ENCODE measurements at regions not wholly inside any gene's neighbourhood (a gene's known extent, or its start where the extent isn't known, plus 50 kb on each side); places are given as distances from the start of the nearest gene placed in this dataset.

DNA sequence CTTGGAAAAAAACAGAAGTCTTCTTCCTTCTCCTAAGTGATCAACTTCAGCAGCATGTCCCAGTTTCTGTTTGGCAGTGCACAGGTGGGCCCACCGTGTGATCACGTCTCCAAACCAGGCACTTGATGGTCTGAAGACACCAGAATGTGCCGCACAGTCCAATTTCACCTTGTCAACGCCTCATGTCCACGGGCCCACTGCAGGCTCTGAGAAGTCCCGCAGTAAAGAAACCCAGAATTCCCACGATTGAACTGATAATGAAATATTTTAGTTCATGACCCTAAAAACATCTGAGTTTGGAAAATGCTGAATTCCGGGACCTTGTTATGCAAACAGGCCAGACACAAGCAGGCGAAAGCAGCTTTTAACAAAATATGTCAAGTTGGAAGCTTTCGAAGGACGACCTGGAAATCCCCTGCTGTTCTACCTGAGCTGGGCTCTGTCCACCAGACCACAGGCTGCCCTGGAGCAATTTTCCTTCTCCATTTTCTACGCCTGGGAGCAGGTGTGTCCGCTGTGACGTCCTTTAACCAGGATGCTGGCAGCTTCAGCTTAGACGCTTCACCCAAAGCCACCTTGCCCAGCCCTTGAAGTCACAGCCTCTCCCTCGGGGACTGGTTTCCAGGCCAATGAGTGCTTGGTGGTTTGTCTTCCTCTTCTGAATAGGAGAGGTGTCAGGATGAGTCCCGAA, 167.8 kb upstream of the IQSEC1 start:
- Mint-ChIP-seq H3K4me3 (ENCODE audit: low read depth, unreplicated experiment) (no peak overlapping the region), H3K9me3 (ENCODE audit: low read depth, unreplicated experiment) (no peaks in the 10 kb centered on the region), H3K4me1 (ENCODE audit: low read depth, unreplicated experiment) (no peaks in the 10 kb centered on the region), H3K27ac (ENCODE audit: unreplicated experiment) (no peak overlapping the region), H3K36me3 (ENCODE audit: insufficient read depth, unreplicated experiment) (no peaks in the 10 kb centered on the region), H3K27me3 (ENCODE audit: unreplicated experiment) (peaks cover 28% of the 10 kb centered on the region)
- no peak for DNase-seq
- BruUV-seq (replicated peaks): no TSS peak
- TF ChIP-seq, protein P1, sequence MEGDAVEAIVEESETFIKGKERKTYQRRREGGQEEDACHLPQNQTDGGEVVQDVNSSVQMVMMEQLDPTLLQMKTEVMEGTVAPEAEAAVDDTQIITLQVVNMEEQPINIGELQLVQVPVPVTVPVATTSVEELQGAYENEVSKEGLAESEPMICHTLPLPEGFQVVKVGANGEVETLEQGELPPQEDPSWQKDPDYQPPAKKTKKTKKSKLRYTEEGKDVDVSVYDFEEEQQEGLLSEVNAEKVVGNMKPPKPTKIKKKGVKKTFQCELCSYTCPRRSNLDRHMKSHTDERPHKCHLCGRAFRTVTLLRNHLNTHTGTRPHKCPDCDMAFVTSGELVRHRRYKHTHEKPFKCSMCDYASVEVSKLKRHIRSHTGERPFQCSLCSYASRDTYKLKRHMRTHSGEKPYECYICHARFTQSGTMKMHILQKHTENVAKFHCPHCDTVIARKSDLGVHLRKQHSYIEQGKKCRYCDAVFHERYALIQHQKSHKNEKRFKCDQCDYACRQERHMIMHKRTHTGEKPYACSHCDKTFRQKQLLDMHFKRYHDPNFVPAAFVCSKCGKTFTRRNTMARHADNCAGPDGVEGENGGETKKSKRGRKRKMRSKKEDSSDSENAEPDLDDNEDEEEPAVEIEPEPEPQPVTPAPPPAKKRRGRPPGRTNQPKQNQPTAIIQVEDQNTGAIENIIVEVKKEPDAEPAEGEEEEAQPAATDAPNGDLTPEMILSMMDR (IDR thresholded peaks at IDR 0.05; ENCODE audit: unreplicated experiment): no peak
- CTCF ChIA-PET: no interaction called here
- intact Hi-C loops (cut with micrococcal nuclease; ENCODE audit: unreplicated experiment): no loop called here

DNA sequence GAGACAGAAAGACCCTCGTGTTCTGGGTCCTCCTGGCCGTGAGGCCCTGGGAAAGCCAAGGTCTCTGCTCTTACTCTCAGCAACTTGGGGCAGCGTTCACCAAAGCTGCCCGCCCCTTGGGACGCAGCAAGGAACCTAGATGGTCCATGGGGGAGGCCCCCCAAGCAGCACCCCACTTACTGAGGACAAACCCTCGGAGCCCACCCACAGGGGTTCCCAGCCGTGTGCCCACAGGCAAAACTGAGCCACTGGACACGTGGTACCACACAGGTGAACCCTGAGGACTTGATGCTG, 166.2 kb upstream of the IQSEC1 start:
- intact Hi-C loops (cut with micrococcal nuclease; ENCODE audit: unreplicated experiment): no loop called here
- Mint-ChIP-seq H3K36me3 (ENCODE audit: insufficient read depth, unreplicated experiment) (no peaks in the 10 kb centered on the region), H3K27ac (ENCODE audit: unreplicated experiment) (no peak overlapping the region), H3K9me3 (ENCODE audit: low read depth, unreplicated experiment) (no peaks in the 10 kb centered on the region), H3K27me3 (ENCODE audit: unreplicated experiment) (peaks cover 28% of the 10 kb centered on the region), H3K4me1 (ENCODE audit: low read depth, unreplicated experiment) (peaks cover 15% of the 10 kb centered on the region), H3K4me3 (ENCODE audit: low read depth, unreplicated experiment) (no peak overlapping the region)
- CTCF ChIA-PET: no interaction called here
- no TSS peak for BruUV-seq (replicated peaks)
- TF ChIP-seq, protein P1 (IDR thresholded peaks at IDR 0.05; ENCODE audit: unreplicated experiment): no peak
- DNase-seq: no peak

DNA sequence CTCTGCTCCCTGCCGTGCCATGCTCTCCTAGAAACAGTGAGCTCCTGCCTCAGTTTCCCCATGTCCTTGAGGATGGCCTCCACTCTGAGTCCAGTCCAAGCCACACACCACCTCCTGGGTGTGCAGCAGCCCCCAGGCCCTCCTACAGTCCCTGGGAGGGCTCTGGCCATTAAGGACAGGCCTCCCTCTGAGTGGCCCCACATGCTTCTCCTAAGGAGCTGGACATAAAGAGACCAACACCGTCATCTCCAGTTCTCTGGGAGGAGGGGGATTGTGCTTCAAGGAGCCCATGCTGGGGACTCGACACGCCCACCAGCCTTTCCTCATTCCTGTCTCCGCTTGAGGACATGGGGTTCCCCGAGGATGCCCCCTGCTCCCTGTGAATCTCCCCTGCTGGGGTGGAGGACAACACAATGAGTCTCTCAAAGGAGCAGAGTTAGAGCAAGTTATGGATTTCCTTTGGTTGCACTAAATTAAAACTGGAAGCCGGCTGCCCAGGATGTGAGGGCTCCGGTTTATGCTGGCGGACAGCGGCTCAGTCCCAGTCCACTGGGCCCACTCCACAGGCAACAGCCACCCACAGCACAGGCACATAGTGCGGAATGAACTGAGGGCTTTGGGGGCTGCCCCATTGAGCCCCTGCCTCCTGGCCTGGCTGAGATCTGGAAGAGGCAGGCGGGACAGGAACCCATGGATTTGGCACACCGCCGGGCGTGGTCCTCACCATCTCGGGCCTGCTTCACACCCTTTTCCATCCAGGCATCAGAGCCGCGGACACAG, 165.6 kb upstream of the IQSEC1 start:
- TF ChIP-seq, protein P1 (IDR thresholded peaks at IDR 0.05; ENCODE audit: unreplicated experiment): no peak
- Mint-ChIP-seq H3K27me3 (ENCODE audit: unreplicated experiment) (peaks cover 33% of the 10 kb centered on the region), H3K9me3 (ENCODE audit: low read depth, unreplicated experiment) (no peaks in the 10 kb centered on the region), H3K27ac (ENCODE audit: unreplicated experiment) (no peak overlapping the region), H3K36me3 (ENCODE audit: insufficient read depth, unreplicated experiment) (no peaks in the 10 kb centered on the region), H3K4me1 (ENCODE audit: low read depth, unreplicated experiment) (peaks cover 21% of the 10 kb centered on the region), H3K4me3 (ENCODE audit: low read depth, unreplicated experiment) (no peak overlapping the region)
- CTCF ChIA-PET: no interaction called here
- no TSS peak for BruUV-seq (replicated peaks)
- intact Hi-C loops (cut with micrococcal nuclease; ENCODE audit: unreplicated experiment): no loop called here
- DNase-seq: no peak

DNA sequence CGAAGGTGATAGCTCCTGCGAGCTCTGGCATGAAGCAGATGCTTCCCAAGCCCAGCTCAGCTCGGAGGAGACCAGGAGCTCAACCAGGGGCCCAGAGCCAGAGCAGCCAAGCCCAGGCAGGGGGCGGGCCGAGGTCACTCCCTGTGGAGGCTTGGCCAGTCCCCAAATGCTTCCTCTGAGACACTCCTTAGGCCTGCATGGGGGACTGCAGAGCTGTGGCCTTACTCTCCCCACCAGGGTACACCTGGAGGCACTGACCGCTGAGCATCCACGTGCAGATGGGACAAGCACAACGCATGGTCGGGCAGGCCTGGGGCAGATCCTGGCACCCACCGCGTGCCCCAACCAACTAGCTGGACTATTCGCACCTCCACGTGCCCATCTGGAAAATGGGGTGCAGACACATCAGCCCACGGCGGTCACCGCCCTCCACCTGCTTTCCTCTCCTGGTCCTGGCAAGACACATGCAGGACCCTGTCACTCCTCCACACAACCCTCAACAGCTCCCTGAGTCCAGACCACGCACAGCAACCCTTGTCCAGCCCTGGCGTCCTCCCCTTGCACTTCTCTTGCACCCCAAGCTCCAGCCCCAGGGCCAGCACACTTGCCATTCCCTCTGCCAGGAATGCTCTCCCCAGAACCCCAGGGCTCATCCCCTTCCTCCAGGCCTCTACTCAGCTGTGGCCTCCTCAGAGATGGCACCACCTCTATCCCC, 164.7 kb upstream of the IQSEC1 start:
- H3K27me3 Mint-ChIP-seq (ENCODE audit: unreplicated experiment): peaks cover 42% of the 10 kb centered on the region
- CTCF ChIA-PET: no interaction called here
- H3K9me3 Mint-ChIP-seq (ENCODE audit: low read depth, unreplicated experiment): no peaks in the 10 kb centered on the region
- H3K4me1 Mint-ChIP-seq (ENCODE audit: low read depth, unreplicated experiment): peaks cover 24% of the 10 kb centered on the region
- intact Hi-C loops (cut with micrococcal nuclease; ENCODE audit: unreplicated experiment): no loop called here
- TF ChIP-seq, protein P1 (IDR thresholded peaks at IDR 0.05; ENCODE audit: unreplicated experiment): no peak
- no peak overlapping the region for H3K4me3 Mint-ChIP-seq (ENCODE audit: low read depth, unreplicated experiment)
- no TSS peak for BruUV-seq (replicated peaks)
- H3K36me3 Mint-ChIP-seq (ENCODE audit: insufficient read depth, unreplicated experiment): no peaks in the 10 kb centered on the region
- DNase-seq: no peak
- H3K27ac Mint-ChIP-seq (ENCODE audit: unreplicated experiment): no peak overlapping the region
